Spleen (tissue), 7 donors: ENCODE measurements at regions not wholly inside any gene's neighbourhood (a gene's known extent, or its start where the extent isn't known, plus 50 kb on each side); places are given as distances from the start of the nearest gene placed in this dataset.

ENCODE experiments used
- POLR2A ChIP-seq, 3 donors: fragments of 450-650 bp; IDR thresholded peaks; one replicate each; pipeline ENCODE4 v1.5.1; 2017; ENCODE audit warnings: antibody characterized with exemption in 3 of 3, mild to moderate bottlenecking in 1 of 3
- TF ChIP-seq, protein P1 (sequence below), 11 experiments: fragments of 200-600 bp in 7 of 11; fragments of 450-650 bp in 4 of 11; sonication (generic) in 4 of 11; IDR thresholded peaks in 8 of 11; conservative IDR thresholded peaks in 3 of 11; 1 replicate in 7 of 11; 2 replicates in 4 of 11; pipeline versions ENCODE4 v1.4.0 to v1.8.0; 2016 to 2021; ENCODE audit warnings: antibody characterized with exemption in 11 of 11, inconsistent platforms in 4 of 11, mild to moderate bottlenecking in 1 of 11
- donor health status: DM: no; HTN: no; CAD: no; lungs with moderate emphysema.
- donor health status: DM: no; HTN: no; CAD: no.
- donor health status: DM: no; HTN: no; CAD: no.

DNA sequence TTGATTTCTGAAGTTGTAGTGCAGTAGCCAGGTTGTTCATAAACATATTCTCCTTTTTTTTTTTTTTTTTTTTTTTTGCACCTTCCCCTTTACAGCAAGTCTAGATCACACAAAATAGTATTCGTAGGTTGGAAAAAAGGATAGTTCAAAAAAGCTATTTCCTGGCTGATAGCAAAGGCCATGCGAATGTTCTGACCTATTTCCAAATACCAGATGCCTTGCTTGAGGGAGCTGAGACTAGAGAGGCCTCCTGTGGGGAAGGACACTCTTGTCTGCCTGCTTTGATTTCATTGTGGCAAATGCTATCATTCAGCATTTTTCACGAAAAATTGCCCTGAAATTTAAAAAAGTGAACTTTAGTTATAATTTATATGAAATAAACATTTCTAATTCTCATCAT lies 111.4 kb downstream of the MAD2L1 start:
- TF ChIP-seq, protein P1, sequence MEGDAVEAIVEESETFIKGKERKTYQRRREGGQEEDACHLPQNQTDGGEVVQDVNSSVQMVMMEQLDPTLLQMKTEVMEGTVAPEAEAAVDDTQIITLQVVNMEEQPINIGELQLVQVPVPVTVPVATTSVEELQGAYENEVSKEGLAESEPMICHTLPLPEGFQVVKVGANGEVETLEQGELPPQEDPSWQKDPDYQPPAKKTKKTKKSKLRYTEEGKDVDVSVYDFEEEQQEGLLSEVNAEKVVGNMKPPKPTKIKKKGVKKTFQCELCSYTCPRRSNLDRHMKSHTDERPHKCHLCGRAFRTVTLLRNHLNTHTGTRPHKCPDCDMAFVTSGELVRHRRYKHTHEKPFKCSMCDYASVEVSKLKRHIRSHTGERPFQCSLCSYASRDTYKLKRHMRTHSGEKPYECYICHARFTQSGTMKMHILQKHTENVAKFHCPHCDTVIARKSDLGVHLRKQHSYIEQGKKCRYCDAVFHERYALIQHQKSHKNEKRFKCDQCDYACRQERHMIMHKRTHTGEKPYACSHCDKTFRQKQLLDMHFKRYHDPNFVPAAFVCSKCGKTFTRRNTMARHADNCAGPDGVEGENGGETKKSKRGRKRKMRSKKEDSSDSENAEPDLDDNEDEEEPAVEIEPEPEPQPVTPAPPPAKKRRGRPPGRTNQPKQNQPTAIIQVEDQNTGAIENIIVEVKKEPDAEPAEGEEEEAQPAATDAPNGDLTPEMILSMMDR (IDR thresholded peaks at IDR 0.05 in 8 of 11, conservative IDR thresholded peaks at IDR 0.05 in 3 of 11): no peak
- TF ChIP-seq POLR2A (IDR thresholded peaks at IDR 0.05): no peak
